Tibial nerve (tissue), 4 donors: ENCODE measurements at regions not wholly inside any gene's neighbourhood (a gene's known extent, or its start where the extent isn't known, plus 50 kb on each side); places are given as distances from the start of the nearest gene placed in this dataset.

Experiments used
- EP300 ChIP-seq, 2 donors: sonication (generic); formaldehyde crosslinking; IDR thresholded peaks; one replicate each; pipeline ENCODE4 v1.6.1; 2017; ENCODE audit warnings: antibody characterized with exemption in 2 of 2, mild to moderate bottlenecking in 1 of 2
- POLR2A ChIP-seq, 2 donors: fragments of 450-650 bp; IDR thresholded peaks; one replicate each; pipeline ENCODE4 v1.6.1; 2017; ENCODE audit warnings: antibody characterized with exemption in 2 of 2, mild to moderate bottlenecking in 2 of 2, moderate library complexity in 2 of 2
- TF ChIP-seq, protein P1 (sequence below), 5 experiments: fragments of 200-600 bp in 3 of 5; fragments of 450-650 bp in 2 of 5; sonication (generic) in 3 of 5; IDR thresholded peaks; one replicate each; pipeline ENCODE4 v1.5.1; 2016 to 2019; ENCODE audit warnings: antibody characterized with exemption in 5 of 5, mild to moderate bottlenecking in 3 of 5, moderate library complexity in 2 of 5

- TF ChIP-seq, protein P1, sequence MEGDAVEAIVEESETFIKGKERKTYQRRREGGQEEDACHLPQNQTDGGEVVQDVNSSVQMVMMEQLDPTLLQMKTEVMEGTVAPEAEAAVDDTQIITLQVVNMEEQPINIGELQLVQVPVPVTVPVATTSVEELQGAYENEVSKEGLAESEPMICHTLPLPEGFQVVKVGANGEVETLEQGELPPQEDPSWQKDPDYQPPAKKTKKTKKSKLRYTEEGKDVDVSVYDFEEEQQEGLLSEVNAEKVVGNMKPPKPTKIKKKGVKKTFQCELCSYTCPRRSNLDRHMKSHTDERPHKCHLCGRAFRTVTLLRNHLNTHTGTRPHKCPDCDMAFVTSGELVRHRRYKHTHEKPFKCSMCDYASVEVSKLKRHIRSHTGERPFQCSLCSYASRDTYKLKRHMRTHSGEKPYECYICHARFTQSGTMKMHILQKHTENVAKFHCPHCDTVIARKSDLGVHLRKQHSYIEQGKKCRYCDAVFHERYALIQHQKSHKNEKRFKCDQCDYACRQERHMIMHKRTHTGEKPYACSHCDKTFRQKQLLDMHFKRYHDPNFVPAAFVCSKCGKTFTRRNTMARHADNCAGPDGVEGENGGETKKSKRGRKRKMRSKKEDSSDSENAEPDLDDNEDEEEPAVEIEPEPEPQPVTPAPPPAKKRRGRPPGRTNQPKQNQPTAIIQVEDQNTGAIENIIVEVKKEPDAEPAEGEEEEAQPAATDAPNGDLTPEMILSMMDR (IDR thresholded peaks at IDR 0.05), result no peak
- no peak for TF ChIP-seq POLR2A (IDR thresholded peaks at IDR 0.05)
- TF ChIP-seq EP300 (IDR thresholded peaks at IDR 0.05), result no peak
Observed at GRCh38 chr13:72168126-72168855, 301.3 kb upstream of the DACH1 start.
